ENCODE measurements at regions not wholly inside any gene's neighbourhood (a gene's known extent, or its start where the extent isn't known, plus 50 kb on each side); places are given as distances from the start of the nearest gene placed in this dataset.

DNA sequence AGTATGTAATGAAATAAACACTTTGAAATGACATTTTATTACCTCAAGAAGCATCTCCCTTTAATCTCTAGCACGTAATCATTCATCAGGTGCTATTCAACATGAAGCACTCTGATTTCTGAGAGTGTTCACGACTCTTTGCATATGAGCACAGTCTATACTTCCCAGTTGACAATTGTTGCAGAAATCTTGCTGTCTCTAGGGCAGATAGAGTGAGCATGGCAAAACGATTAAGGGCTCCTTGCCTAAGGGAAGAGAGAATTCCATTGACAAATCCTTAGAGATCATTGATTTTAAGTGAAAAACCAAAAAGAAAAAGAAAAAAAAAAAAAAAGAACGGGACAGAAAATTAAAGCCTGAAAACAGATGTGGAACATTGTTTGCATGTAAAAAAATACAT, 107.6 kb downstream of the C12orf50 start:
- no peak for TF ChIP-seq CTCF (conservative IDR thresholded peaks at IDR 0.05; ENCODE audit: low read length)
- no peak overlapping the region for H3K4me3 ChIP-seq (ENCODE audit: low read length)
- no peak for DNase-seq (ENCODE audit: low read depth)

- TF ChIP-seq CTCF (conservative IDR thresholded peaks at IDR 0.05; ENCODE audit: low read length), result no peak
- DNase-seq (ENCODE audit: low read depth), result no peak
- no peak overlapping the region for H3K4me3 ChIP-seq (ENCODE audit: low read length)
Measured at GRCh38 chr12:87920139-87920538, 109.1 kb downstream of the C12orf50 start.

- no peak for TF ChIP-seq CTCF (conservative IDR thresholded peaks at IDR 0.05; ENCODE audit: low read length)
- DNase-seq (ENCODE audit: low read depth), result peak; percentile 3
Measured at GRCh38 chr12:87901457-87901856, 127.7 kb downstream of the C12orf50 start.

GRCh38 chr12:87897662-87898061, 131.5 kb downstream of the C12orf50 start:
- no peak for TF ChIP-seq CTCF (conservative IDR thresholded peaks at IDR 0.05; ENCODE audit: low read length)
- DNase-seq (ENCODE audit: low read depth), result no peak

More at GRCh38 chr12:87901457-87901856, 127.7 kb downstream of the C12orf50 start:
- H3K4me3 ChIP-seq (ENCODE audit: low read length), result no peak overlapping the region

DNA sequence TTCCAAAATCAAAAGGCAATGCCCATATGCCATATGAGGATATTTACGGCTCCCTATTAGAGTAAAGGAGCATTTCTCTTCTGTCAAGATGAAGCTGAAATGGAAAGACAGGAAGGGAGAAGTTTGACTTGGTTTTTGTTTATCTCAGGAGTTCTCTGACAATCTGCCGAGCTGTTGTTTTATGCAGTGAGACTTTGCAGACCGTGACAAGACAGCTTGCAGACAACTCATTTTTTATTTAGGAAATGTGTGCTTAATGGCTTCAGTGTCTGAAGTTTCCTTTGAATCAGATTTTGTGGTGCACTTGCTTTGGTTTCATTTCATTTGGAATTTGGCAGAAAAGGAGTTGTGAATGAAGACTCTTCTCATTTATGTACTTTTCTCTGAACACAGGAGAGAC, 145.4 kb downstream of the C12orf50 start:
- TF ChIP-seq CTCF (conservative IDR thresholded peaks at IDR 0.05; ENCODE audit: low read length), result no peak
- no peak overlapping the region for H3K4me3 ChIP-seq (ENCODE audit: low read length)
- no peak for DNase-seq (ENCODE audit: low read depth)

More at GRCh38 chr12:87897662-87898061, 131.5 kb downstream of the C12orf50 start:
- H3K4me3 ChIP-seq (ENCODE audit: low read length), result no peak overlapping the region

- no peak for TF ChIP-seq CTCF (conservative IDR thresholded peaks at IDR 0.05; ENCODE audit: low read length)
- H3K4me3 ChIP-seq (ENCODE audit: low read length), result no peak overlapping the region
- no peak for DNase-seq (ENCODE audit: low read depth)
Measured at GRCh38 chr12:87879141-87879540, 150.1 kb downstream of the C12orf50 start.

GRCh38 chr12:87870493-87871460, 158.4 kb downstream of the C12orf50 start:
- H3K4me3 ChIP-seq (ENCODE audit: low read length), result no peak overlapping the region
- TF ChIP-seq CTCF (conservative IDR thresholded peaks at IDR 0.05; ENCODE audit: low read length), result no peak
- DNase-seq (ENCODE audit: low read depth), result no peak

All from AG10803 (cell line).